CD4-positive, alpha-beta T cell treated with Interleukin-17A for 1 hour (primary cell): ENCODE measurements at regions not wholly inside any gene's neighbourhood (a gene's known extent, or its start where the extent isn't known, plus 50 kb on each side); places are given as distances from the start of the nearest gene placed in this dataset.

ENCODE experiments used
- DNase-seq: peaks from one replicate; pipeline ENCODE4 v3.0.0-alpha.2; 2020

- no peak for DNase-seq
These were observed 66.8 kb upstream of the VRK1 start for GRCh38 chr14:96730386-96730785.

GRCh38 chr14:96734076-96734622 lies 63.0 kb upstream of the VRK1 start:
- DNase-seq, result no peak

GRCh38 chr14:96735526-96735925 lies 61.7 kb upstream of the VRK1 start:
- DNase-seq, result no peak

GRCh38 chr14:96736439-96736838 lies 60.7 kb upstream of the VRK1 start:
- no peak for DNase-seq

- DNase-seq, result no peak
These were observed 59.3 kb upstream of the VRK1 start for GRCh38 chr14:96737881-96738280.

- no peak for DNase-seq
These were observed 57.8 kb upstream of the VRK1 start for GRCh38 chr14:96739200-96739910.

GRCh38 chr14:96741151-96741977 lies 55.8 kb upstream of the VRK1 start:
- DNase-seq, result peak; percentile 73

GRCh38 chr14:96744262-96744661 lies 52.9 kb upstream of the VRK1 start:
- DNase-seq, result no peak

GRCh38 chr14:96745500-96746051 lies 51.6 kb upstream of the VRK1 start:
- DNase-seq, result no peak

- no peak for DNase-seq
These were observed 51.1 kb upstream of the VRK1 start for GRCh38 chr14:96746101-96746500.

- DNase-seq, result no peak
These were observed 50.2 kb upstream of the VRK1 start for GRCh38 chr14:96747006-96747405.
